Type B pancreatic cell (in vitro differentiated cells): ENCODE measurements at regions not wholly inside any gene's neighbourhood (a gene's known extent, or its start where the extent isn't known, plus 50 kb on each side); places are given as distances from the start of the nearest gene placed in this dataset.

Experiments
- DNase-seq: peaks from one replicate; pipeline ENCODE4 v3.0.0; 2021; ENCODE audit warnings: mixed read lengths; ENCODE audit not compliant: unreplicated experiment; ENCODE audit errors: extremely low spot score
- H3K27ac Mint-ChIP-seq: 2 replicates; pipeline ENCODE4 v1.8.0; 2021; ENCODE audit warnings: mild to moderate bottlenecking, mixed read lengths
- H3K27me3 Mint-ChIP-seq: 2 replicates; pipeline ENCODE4 v1.8.0; 2021; ENCODE audit warnings: mixed read lengths
- H3K36me3 Mint-ChIP-seq: 2 replicates; pipeline ENCODE4 v1.8.0; 2021; ENCODE audit warnings: mixed read lengths
- H3K4me1 Mint-ChIP-seq: one replicate; pipeline ENCODE4 v1.8.0; 2021; ENCODE audit warnings: mixed read lengths; ENCODE audit not compliant: unreplicated experiment
- H3K4me3 Mint-ChIP-seq: 2 replicates; pipeline ENCODE4 v1.8.0; 2021; ENCODE audit warnings: mild to moderate bottlenecking, mixed read lengths
- H3K9me3 Mint-ChIP-seq: 2 replicates; pipeline ENCODE4 v1.8.0; 2021; ENCODE audit warnings: mixed read lengths
- TF ChIP-seq, protein P1 (sequence below): fragments of 200-600 bp; sonication (generic); conservative IDR thresholded peaks from 2 replicates; pipeline ENCODE4 v1.5.0; 2021; ENCODE audit warnings: antibody characterized with exemption, mild to moderate bottlenecking

DNA sequence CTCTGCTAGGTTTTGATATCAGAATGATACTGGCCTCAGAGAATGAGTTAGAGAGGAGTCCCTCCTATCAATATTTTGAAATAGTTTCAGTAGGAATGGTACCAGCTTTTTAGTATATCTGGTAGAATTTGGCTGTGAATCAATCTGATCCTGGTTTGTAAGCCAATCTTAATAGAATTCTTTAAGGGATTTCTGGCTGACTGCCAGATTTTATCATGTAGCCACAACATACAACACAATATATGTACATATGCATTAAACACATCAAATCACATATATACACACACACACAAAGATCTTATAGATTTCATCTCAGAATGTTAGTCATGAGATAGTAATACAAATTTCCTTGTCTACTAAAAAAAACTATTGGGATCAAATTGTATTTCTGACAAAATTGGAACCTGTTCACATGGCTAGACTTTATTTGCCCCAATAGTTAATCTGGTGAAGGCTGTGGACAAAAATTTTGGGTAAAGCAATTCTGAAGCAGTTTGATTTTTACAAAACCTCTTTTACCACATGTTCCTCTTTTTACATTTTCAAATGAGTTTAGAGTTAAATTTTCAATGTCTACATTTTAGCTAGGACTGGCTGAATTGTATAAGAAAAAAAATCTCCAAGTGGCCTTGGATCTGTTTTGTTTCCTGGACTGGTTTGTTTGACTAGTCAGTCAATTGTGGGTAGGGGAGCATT is 151.7 kb downstream of the FASLG start:
- H3K4me3 Mint-ChIP-seq: no peak overlapping the region
- DNase-seq: no peak
- TF ChIP-seq, protein P1, sequence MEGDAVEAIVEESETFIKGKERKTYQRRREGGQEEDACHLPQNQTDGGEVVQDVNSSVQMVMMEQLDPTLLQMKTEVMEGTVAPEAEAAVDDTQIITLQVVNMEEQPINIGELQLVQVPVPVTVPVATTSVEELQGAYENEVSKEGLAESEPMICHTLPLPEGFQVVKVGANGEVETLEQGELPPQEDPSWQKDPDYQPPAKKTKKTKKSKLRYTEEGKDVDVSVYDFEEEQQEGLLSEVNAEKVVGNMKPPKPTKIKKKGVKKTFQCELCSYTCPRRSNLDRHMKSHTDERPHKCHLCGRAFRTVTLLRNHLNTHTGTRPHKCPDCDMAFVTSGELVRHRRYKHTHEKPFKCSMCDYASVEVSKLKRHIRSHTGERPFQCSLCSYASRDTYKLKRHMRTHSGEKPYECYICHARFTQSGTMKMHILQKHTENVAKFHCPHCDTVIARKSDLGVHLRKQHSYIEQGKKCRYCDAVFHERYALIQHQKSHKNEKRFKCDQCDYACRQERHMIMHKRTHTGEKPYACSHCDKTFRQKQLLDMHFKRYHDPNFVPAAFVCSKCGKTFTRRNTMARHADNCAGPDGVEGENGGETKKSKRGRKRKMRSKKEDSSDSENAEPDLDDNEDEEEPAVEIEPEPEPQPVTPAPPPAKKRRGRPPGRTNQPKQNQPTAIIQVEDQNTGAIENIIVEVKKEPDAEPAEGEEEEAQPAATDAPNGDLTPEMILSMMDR: no peak
- H3K36me3 Mint-ChIP-seq: no peaks in the 10 kb centered on the region
- H3K27me3 Mint-ChIP-seq: no peaks in the 10 kb centered on the region
- H3K9me3 Mint-ChIP-seq: peaks cover 6% of the 10 kb centered on the region
- no peaks in the 10 kb centered on the region for H3K4me1 Mint-ChIP-seq
- no peak overlapping the region for H3K27ac Mint-ChIP-seq

DNA sequence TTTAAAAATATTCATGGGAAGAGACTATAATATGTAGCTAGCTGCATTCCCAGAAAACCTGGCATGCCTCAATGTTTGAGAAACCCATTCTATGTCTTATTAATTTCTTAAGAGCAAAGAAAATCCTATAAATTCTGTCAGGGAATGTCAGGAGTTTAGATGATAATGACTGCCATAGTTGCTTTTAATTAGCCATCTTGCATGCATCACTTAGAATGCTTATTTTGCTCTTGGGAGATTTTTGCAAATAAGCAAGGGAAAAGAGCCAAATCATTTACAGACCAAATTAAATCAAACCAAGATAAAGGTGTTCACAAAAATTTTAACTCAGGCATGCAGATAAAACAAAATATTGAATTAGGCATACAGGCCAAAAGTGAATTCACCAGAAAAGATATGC is 152.8 kb downstream of the FASLG start:
- Mint-ChIP-seq H3K4me3 (no peak overlapping the region), H3K27me3 (no peaks in the 10 kb centered on the region), H3K27ac (no peak overlapping the region), H3K4me1 (no peaks in the 10 kb centered on the region), H3K36me3 (no peaks in the 10 kb centered on the region), H3K9me3 (peaks cover 9% of the 10 kb centered on the region)
- TF ChIP-seq, protein P1: no peak
- no peak for DNase-seq

DNA sequence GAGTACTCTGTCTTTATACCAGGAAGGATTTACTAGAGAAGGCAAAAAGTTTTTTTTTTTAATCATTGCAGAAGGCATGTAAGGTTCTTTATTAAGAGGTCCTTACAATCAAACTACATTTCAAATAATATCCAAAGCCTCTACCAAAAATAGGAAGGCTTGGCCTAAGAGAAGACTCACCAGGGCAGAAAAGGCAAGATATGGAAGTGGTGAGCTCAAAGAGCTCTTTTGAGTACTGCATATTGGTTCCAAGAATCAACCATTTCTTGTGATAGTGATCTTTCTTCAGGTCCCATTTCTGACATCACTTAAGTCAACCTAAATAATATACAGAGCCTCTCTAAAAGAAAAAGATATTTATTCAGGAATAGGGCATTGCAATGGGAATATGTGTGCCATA is 153.2 kb downstream of the FASLG start:
- Mint-ChIP-seq H3K4me3 (no peak overlapping the region), H3K27ac (no peak overlapping the region), H3K4me1 (no peaks in the 10 kb centered on the region), H3K27me3 (no peaks in the 10 kb centered on the region), H3K9me3 (peaks cover 9% of the 10 kb centered on the region), H3K36me3 (no peaks in the 10 kb centered on the region)
- no peak for DNase-seq
- TF ChIP-seq, protein P1: no peak

DNA sequence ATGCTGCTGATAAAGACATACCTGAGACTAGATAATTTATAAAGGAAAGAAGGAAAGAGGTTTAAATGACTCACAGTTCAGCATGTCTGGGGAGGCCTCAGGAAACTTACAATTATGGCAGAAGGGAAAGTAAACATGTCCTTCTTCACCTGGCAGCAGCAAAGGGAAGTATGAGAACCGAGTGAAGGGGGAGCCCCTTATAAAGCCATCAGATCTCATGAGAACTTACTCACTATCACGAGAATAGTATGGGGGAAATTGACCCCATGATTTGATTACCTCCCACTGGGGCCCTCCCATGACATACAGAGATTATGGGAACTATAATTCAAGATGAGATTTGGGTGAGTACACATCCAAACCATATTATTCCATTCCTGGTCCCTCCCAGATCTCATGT is 154.4 kb downstream of the FASLG start:
- no peaks in the 10 kb centered on the region for H3K4me1 Mint-ChIP-seq
- TF ChIP-seq, protein P1: no peak

DNA sequence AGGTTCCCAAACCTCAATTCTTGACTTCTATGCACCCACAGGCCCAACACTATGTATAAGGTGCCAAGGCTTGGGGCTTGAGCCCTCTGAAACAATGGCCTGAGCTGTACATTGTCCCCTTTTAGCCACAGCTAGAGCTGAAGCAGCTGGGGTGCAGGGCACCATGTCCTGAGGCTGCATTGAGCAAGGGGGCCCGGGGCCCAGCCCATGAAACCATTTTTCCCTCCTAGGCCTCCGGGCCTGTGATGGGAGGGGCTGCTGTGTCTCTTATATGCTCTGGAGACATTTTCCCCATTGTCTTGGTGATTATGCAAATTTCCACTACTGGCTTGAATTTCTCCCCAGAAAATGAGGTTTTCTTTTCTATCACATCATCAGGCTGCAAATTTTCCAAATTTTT is 155.5 kb downstream of the FASLG start:
- Mint-ChIP-seq H3K27me3 (no peaks in the 10 kb centered on the region), H3K9me3 (peaks cover 9% of the 10 kb centered on the region), H3K27ac (no peak overlapping the region), H3K4me3 (no peak overlapping the region), H3K36me3 (no peaks in the 10 kb centered on the region), H3K4me1 (no peaks in the 10 kb centered on the region)
- no peak for DNase-seq
- TF ChIP-seq, protein P1: no peak

More for the DNA sequence above, 154.4 kb downstream of the FASLG start:
- Mint-ChIP-seq H3K27me3 (no peaks in the 10 kb centered on the region), H3K27ac (no peak overlapping the region), H3K9me3 (peaks cover 9% of the 10 kb centered on the region), H3K36me3 (no peaks in the 10 kb centered on the region), H3K4me3 (no peak overlapping the region)
- no peak for DNase-seq
